ENCODE measurements at regions not wholly inside any gene's neighbourhood (a gene's known extent, or its start where the extent isn't known, plus 50 kb on each side); places are given as distances from the start of the nearest gene placed in this dataset.

- Histone ChIP-seq H3K9me3 (ENCODE audit: control insufficient read depth in 5 of 5, low read length in 5 of 5) (peaks cover under 1 to 6% (median 2%) of the 10 kb centered on the region in 5 donors), H3K27me3 (ENCODE audit: control insufficient read depth in 5 of 5, insufficient read depth in 4 of 5, low read length in 5 of 5) (peaks cover 9 to 36% (median 27%) of the 10 kb centered on the region in 5 donors), H3K27ac (ENCODE audit: low read depth, low read length) (no peak overlapping the region), H3K4me3 (ENCODE audit: low read depth in 1 of 5, low read length in 5 of 5) (no peak overlapping the region), H3K4me1 (ENCODE audit: control insufficient read depth in 5 of 5, insufficient read depth in 5 of 5, low read length in 5 of 5) (no peaks in the 10 kb centered on the region), H3K9ac (ENCODE audit: low read length in 5 of 5) (no peak overlapping the region), H3K36me3 (ENCODE audit: control insufficient read depth in 5 of 5, insufficient read depth in 5 of 5, low read length in 5 of 5) (no peaks in the 10 kb centered on the region)
Measured at GRCh38 chr10:131701131-131701947, 199.5 kb upstream of the PPP2R2D start.

GRCh38 chr10:131702531-131703356, 198.1 kb upstream of the PPP2R2D start:
- Histone ChIP-seq H3K9me3 (ENCODE audit: control insufficient read depth in 5 of 5, low read length in 5 of 5) (peaks cover 11 to 21% (median 16%) of the 10 kb centered on the region in 5 donors), H3K9ac (ENCODE audit: low read length in 5 of 5) (no peak overlapping the region), H3K27me3 (ENCODE audit: control insufficient read depth in 5 of 5, insufficient read depth in 4 of 5, low read length in 5 of 5) (peaks cover 9 to 36% (median 27%) of the 10 kb centered on the region in 5 donors), H3K4me1 (ENCODE audit: control insufficient read depth in 5 of 5, insufficient read depth in 5 of 5, low read length in 5 of 5) (no peaks in the 10 kb centered on the region), H3K4me3 (ENCODE audit: low read depth in 1 of 5, low read length in 5 of 5) (no peak overlapping the region), H3K27ac (ENCODE audit: low read depth, low read length) (no peak overlapping the region), H3K36me3 (ENCODE audit: control insufficient read depth in 5 of 5, insufficient read depth in 5 of 5, low read length in 5 of 5) (no peaks in the 10 kb centered on the region)

DNA sequence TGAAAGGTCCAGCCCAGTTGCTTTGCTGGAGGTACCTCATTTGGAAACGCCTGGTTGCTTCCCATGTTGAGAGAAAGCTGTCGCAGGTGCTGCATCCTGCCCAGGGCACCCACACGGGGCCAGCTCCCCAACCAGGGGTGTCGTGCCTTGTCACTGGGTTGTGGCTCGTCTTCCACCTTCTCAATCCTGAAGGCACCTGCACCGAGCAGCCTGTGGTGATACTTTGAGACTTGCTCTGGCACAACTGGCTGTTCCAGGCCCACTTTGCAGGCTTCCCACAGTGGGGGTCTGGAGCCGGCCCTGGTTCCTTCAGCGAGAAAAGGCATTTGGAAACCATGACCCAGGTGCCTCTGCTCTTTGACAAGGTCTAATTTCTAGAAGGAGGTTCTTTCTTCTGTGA, 197.3 kb upstream of the PPP2R2D start:
- H3K4me1 ChIP-seq (ENCODE audit: control insufficient read depth in 5 of 5, insufficient read depth in 5 of 5, low read length in 5 of 5): no peaks in the 10 kb centered on the region
- peaks cover 9 to 32% (median 26%) of the 10 kb centered on the region in 5 donors for H3K27me3 ChIP-seq (ENCODE audit: control insufficient read depth in 5 of 5, insufficient read depth in 4 of 5, low read length in 5 of 5)
- H3K9me3 ChIP-seq (ENCODE audit: control insufficient read depth in 5 of 5, low read length in 5 of 5): peaks cover 11 to 28% (median 22%) of the 10 kb centered on the region in 5 donors
- no peak overlapping the region for H3K27ac ChIP-seq (ENCODE audit: low read depth, low read length)
- no peak overlapping the region for H3K9ac ChIP-seq (ENCODE audit: low read length in 5 of 5)
- no peaks in the 10 kb centered on the region for H3K36me3 ChIP-seq (ENCODE audit: control insufficient read depth in 5 of 5, insufficient read depth in 5 of 5, low read length in 5 of 5)
- no peak overlapping the region for H3K4me3 ChIP-seq (ENCODE audit: low read depth in 1 of 5, low read length in 5 of 5)

- no peak overlapping the region for H3K9ac ChIP-seq (ENCODE audit: low read length in 5 of 5)
- peaks cover 9 to 32% (median 25%) of the 10 kb centered on the region in 5 donors for H3K27me3 ChIP-seq (ENCODE audit: control insufficient read depth in 5 of 5, insufficient read depth in 4 of 5, low read length in 5 of 5)
- peaks cover 11 to 29% (median 24%) of the 10 kb centered on the region in 5 donors for H3K9me3 ChIP-seq (ENCODE audit: control insufficient read depth in 5 of 5, low read length in 5 of 5)
- no peaks in the 10 kb centered on the region for H3K36me3 ChIP-seq (ENCODE audit: control insufficient read depth in 5 of 5, insufficient read depth in 5 of 5, low read length in 5 of 5)
- no peak overlapping the region for H3K4me3 ChIP-seq (ENCODE audit: low read depth in 1 of 5, low read length in 5 of 5)
- H3K4me1 ChIP-seq (ENCODE audit: control insufficient read depth in 5 of 5, insufficient read depth in 5 of 5, low read length in 5 of 5): no peaks in the 10 kb centered on the region
- no peak overlapping the region for H3K27ac ChIP-seq (ENCODE audit: low read depth, low read length)
Measured at GRCh38 chr10:131703941-131704340, 196.9 kb upstream of the PPP2R2D start.

- Histone ChIP-seq H3K4me3 (ENCODE audit: low read depth in 1 of 5, low read length in 5 of 5) (peak overlapping the region in 1 of 5 donors; percentile 11), H3K4me1 (ENCODE audit: control insufficient read depth in 5 of 5, insufficient read depth in 5 of 5, low read length in 5 of 5) (no peaks in the 10 kb centered on the region), H3K9me3 (ENCODE audit: control insufficient read depth in 5 of 5, low read length in 5 of 5) (peaks cover 11 to 29% (median 24%) of the 10 kb centered on the region in 5 donors), H3K27me3 (ENCODE audit: control insufficient read depth in 5 of 5, insufficient read depth in 4 of 5, low read length in 5 of 5) (peaks cover 5 to 21% (median 18%) of the 10 kb centered on the region in 5 donors), H3K36me3 (ENCODE audit: control insufficient read depth in 5 of 5, insufficient read depth in 5 of 5, low read length in 5 of 5) (no peaks in the 10 kb centered on the region), H3K9ac (ENCODE audit: low read length in 5 of 5) (no peak overlapping the region), H3K27ac (ENCODE audit: low read depth, low read length) (no peak overlapping the region)
Measured at GRCh38 chr10:131706476-131706875, 194.3 kb upstream of the PPP2R2D start.

- H3K27me3 ChIP-seq (ENCODE audit: control insufficient read depth in 5 of 5, insufficient read depth in 4 of 5, low read length in 5 of 5): peaks cover 2 to 17% (median 16%) of the 10 kb centered on the region in 5 donors
- no peak overlapping the region for H3K9ac ChIP-seq (ENCODE audit: low read length in 5 of 5)
- H3K36me3 ChIP-seq (ENCODE audit: control insufficient read depth in 5 of 5, insufficient read depth in 5 of 5, low read length in 5 of 5): no peaks in the 10 kb centered on the region
- H3K4me3 ChIP-seq (ENCODE audit: low read depth in 1 of 5, low read length in 5 of 5): peak overlapping the region in 1 of 5 donors; percentile 11
- H3K9me3 ChIP-seq (ENCODE audit: control insufficient read depth in 5 of 5, low read length in 5 of 5): peaks cover 11 to 29% (median 24%) of the 10 kb centered on the region in 5 donors
- H3K4me1 ChIP-seq (ENCODE audit: control insufficient read depth in 5 of 5, insufficient read depth in 5 of 5, low read length in 5 of 5): no peaks in the 10 kb centered on the region
- no peak overlapping the region for H3K27ac ChIP-seq (ENCODE audit: low read depth, low read length)
Measured at GRCh38 chr10:131706952-131707351, 193.9 kb upstream of the PPP2R2D start.

DNA sequence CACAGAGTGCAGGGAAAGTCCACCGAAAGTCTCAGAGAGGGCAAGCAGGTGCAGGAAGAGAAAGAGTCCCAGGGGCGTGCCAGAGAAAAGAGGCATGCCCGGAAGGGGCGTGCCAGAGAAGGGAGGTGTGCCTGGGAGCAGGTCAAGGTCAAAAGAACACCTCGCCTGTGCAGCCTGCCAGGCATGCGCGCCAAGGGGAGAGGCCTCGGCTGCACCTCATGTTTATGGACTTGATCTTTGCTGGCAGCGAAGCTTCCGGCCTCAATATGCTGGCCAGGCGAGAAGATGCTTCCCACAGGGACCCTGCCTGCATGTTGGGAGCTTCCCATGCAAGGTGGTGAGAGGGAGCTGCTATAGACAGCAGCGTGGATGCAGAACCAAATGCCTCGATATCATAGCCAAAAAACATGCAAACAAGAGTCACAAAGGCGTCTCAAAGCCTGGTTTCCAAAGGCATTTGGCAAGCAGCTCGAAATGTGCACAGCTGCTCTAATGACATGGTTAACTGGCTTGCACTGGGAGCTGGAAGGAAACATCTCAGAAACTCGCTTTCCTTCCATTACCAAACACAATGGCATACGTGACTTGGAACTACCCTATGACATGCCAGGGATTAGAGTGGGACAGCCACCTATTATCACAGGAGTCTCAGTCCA, 192.5 kb upstream of the PPP2R2D start:
- H3K9me3 ChIP-seq (ENCODE audit: control insufficient read depth in 5 of 5, low read length in 5 of 5): peaks cover 11 to 29% (median 24%) of the 10 kb centered on the region in 5 donors
- peaks cover 2 to 10% (median 6%) of the 10 kb centered on the region in 5 donors for H3K27me3 ChIP-seq (ENCODE audit: control insufficient read depth in 5 of 5, insufficient read depth in 4 of 5, low read length in 5 of 5)
- no peaks in the 10 kb centered on the region for H3K4me1 ChIP-seq (ENCODE audit: control insufficient read depth in 5 of 5, insufficient read depth in 5 of 5, low read length in 5 of 5)
- H3K9ac ChIP-seq (ENCODE audit: low read length in 5 of 5): no peak overlapping the region
- H3K27ac ChIP-seq (ENCODE audit: low read depth, low read length): no peak overlapping the region
- H3K36me3 ChIP-seq (ENCODE audit: control insufficient read depth in 5 of 5, insufficient read depth in 5 of 5, low read length in 5 of 5): no peaks in the 10 kb centered on the region
- H3K4me3 ChIP-seq (ENCODE audit: low read depth in 1 of 5, low read length in 5 of 5): no peak overlapping the region

DNA sequence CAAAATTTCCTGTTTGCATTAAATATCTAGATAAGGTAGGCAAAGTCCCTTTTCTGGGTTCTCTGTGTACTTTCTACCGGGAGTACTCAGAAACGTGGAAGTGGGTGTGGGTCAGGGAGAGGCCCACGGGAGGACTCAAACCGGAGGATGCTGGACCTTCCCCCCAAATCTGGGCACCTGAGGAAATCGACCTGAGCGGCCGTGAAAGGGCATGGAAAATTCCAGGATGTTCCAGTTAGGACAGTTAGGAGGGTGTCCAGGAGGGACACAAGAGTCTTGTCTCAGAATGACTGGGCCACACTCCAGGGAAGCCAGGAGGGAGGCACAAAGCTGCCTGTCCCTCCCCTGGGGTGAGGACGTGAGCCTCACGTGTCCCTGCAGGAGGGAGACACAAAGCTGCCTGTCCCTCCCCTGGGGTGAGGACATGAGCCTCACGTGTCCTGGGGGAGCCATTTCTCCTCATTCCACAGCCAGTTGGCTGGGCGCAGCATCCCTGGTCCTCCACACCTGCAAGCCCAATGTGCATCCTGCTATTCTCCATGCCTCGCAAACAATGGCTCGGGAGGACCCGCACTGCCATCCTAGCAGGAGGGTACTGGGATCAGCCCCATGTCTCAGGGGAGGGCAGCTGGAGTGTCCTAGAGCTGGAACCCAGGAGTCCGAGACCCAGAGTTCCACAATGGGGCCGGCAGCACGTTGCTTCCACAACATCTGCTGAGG, 190.5 kb upstream of the PPP2R2D start:
- Histone ChIP-seq H3K36me3 (ENCODE audit: control insufficient read depth in 5 of 5, insufficient read depth in 5 of 5, low read length in 5 of 5) (no peaks in the 10 kb centered on the region), H3K9me3 (ENCODE audit: control insufficient read depth in 5 of 5, low read length in 5 of 5) (peaks cover 11 to 28% (median 24%) of the 10 kb centered on the region in 5 donors), H3K4me1 (ENCODE audit: control insufficient read depth in 5 of 5, insufficient read depth in 5 of 5, low read length in 5 of 5) (no peaks in the 10 kb centered on the region), H3K9ac (ENCODE audit: low read length in 5 of 5) (no peak overlapping the region), H3K27me3 (ENCODE audit: control insufficient read depth in 5 of 5, insufficient read depth in 4 of 5, low read length in 5 of 5) (peaks cover 2 to 7% (median 5%) of the 10 kb centered on the region in 5 donors), H3K4me3 (ENCODE audit: low read depth in 1 of 5, low read length in 5 of 5) (no peak overlapping the region), H3K27ac (ENCODE audit: low read depth, low read length) (no peak overlapping the region)

GRCh38 chr10:131722121-131722520, 178.7 kb upstream of the PPP2R2D start:
- peaks cover 0 to 7% (median 3%) of the 10 kb centered on the region in 5 donors for H3K27me3 ChIP-seq (ENCODE audit: control insufficient read depth in 5 of 5, insufficient read depth in 4 of 5, low read length in 5 of 5)
- H3K27ac ChIP-seq (ENCODE audit: low read depth, low read length): no peak overlapping the region
- H3K4me1 ChIP-seq (ENCODE audit: control insufficient read depth in 5 of 5, insufficient read depth in 5 of 5, low read length in 5 of 5): peaks cover 0 to 14% (median 9%) of the 10 kb centered on the region in 5 donors
- H3K4me3 ChIP-seq (ENCODE audit: low read depth in 1 of 5, low read length in 5 of 5): no peak overlapping the region
- no peak overlapping the region for H3K9ac ChIP-seq (ENCODE audit: low read length in 5 of 5)
- no peaks in the 10 kb centered on the region for H3K36me3 ChIP-seq (ENCODE audit: control insufficient read depth in 5 of 5, insufficient read depth in 5 of 5, low read length in 5 of 5)
- H3K9me3 ChIP-seq (ENCODE audit: control insufficient read depth in 5 of 5, low read length in 5 of 5): no peaks in the 10 kb centered on the region
